ENCODE measurements at regions not wholly inside any gene's neighbourhood (a gene's known extent, or its start where the extent isn't known, plus 50 kb on each side); places are given as distances from the start of the nearest gene placed in this dataset.

DNA sequence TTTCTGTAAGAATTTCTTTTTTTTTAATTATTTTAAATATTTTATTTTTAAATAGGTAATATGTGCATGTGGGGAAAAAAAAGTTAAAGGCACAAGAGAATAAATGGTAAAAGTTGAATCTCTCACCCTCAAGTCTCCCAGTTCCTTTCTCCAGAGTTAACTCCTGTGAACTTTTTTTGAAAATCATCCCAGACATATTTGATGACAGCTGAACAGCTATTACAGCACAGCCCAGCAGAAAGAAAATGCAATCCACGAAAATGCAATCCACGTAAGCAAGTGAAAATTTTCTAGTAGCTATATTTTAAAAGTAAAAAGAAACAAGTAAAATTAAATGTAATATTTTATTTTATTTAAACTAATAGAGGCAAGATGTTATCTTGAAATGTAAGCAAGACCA lies 310.0 kb upstream of the RUNX1 start:
- Mint-ChIP-seq H3K9me3 (ENCODE audit: unreplicated experiment) (peaks cover 4% of the 10 kb centered on the region), H3K4me3 (ENCODE audit: unreplicated experiment) (no peak overlapping the region)

DNA sequence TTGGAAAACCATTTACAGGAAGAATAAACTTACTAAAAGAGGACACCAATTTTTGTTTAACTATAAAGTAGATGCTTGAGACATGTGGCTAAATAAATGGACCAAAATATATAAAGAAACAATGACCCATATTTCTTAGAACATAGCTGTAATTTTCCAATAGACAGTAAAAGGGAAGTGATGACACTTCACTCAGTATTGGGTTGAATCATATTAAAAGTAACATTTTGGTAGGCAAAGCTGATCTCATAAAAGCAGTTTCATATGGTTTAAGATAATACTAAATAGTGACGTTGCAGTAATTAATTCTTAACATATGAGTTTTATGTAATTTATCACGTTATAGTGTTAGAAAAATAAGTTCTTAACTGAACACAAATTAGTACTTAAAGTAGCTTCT lies 308.9 kb upstream of the RUNX1 start:
- TF ChIP-seq, protein P1, sequence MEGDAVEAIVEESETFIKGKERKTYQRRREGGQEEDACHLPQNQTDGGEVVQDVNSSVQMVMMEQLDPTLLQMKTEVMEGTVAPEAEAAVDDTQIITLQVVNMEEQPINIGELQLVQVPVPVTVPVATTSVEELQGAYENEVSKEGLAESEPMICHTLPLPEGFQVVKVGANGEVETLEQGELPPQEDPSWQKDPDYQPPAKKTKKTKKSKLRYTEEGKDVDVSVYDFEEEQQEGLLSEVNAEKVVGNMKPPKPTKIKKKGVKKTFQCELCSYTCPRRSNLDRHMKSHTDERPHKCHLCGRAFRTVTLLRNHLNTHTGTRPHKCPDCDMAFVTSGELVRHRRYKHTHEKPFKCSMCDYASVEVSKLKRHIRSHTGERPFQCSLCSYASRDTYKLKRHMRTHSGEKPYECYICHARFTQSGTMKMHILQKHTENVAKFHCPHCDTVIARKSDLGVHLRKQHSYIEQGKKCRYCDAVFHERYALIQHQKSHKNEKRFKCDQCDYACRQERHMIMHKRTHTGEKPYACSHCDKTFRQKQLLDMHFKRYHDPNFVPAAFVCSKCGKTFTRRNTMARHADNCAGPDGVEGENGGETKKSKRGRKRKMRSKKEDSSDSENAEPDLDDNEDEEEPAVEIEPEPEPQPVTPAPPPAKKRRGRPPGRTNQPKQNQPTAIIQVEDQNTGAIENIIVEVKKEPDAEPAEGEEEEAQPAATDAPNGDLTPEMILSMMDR (IDR thresholded peaks at IDR 0.05; ENCODE audit: partially characterized antibody, unreplicated experiment): no peak
- Mint-ChIP-seq H3K9me3 (ENCODE audit: unreplicated experiment) (peaks cover 2% of the 10 kb centered on the region), H3K4me3 (ENCODE audit: unreplicated experiment) (no peak overlapping the region), H3K27me3 (ENCODE audit: unreplicated experiment) (no peaks in the 10 kb centered on the region), H3K4me1 (ENCODE audit: low read depth, unreplicated experiment) (no peaks in the 10 kb centered on the region), H3K36me3 (ENCODE audit: unreplicated experiment) (no peaks in the 10 kb centered on the region), H3K27ac (ENCODE audit: unreplicated experiment) (no peak overlapping the region)
- no peak for DNase-seq

More for the DNA sequence above, 310.0 kb upstream of the RUNX1 start:
- TF ChIP-seq, protein P1 (IDR thresholded peaks at IDR 0.05; ENCODE audit: partially characterized antibody, unreplicated experiment): no peak
- H3K27ac Mint-ChIP-seq (ENCODE audit: unreplicated experiment): no peak overlapping the region
- no peak for DNase-seq
- no peaks in the 10 kb centered on the region for H3K4me1 Mint-ChIP-seq (ENCODE audit: low read depth, unreplicated experiment)
- no peaks in the 10 kb centered on the region for H3K27me3 Mint-ChIP-seq (ENCODE audit: unreplicated experiment)
- no peaks in the 10 kb centered on the region for H3K36me3 Mint-ChIP-seq (ENCODE audit: unreplicated experiment)

DNA sequence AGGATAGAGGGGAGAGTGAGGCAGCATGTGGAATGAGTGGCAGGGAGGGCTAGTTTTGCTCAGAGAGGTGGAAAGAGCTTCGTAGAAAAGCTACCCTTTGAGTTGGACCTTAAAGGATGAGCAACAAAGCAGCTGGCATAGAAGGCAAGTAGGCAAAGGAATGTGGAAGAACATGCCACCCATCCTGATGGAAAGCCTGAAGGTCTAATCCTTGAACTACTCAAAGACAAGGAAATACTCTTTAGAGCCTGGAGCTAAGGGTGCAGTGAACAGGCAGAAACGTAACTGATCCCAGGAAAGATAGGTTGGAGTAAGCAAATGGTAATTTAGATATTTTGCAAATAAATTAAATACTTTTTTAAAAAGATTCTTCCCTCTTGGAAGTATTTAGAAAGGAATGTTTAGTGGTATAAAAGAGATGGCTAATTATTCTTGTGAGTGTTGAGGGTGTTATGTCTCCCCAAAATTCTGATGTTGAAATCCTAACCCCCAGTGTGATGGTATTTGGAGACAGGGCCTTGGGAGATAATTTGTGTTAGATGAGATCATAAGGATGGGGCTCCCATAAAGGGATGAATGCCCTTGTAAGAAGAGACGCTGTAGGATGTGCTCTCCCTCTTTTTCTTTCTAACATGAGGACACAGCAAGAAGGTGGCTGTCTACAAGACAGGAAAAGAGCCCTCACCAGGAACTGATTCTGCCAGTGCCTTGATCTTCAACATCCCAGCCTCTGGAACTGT lies 308.1 kb upstream of the RUNX1 start:
- H3K4me1 Mint-ChIP-seq (ENCODE audit: low read depth, unreplicated experiment): no peaks in the 10 kb centered on the region
- no peak for DNase-seq
- no peaks in the 10 kb centered on the region for H3K27me3 Mint-ChIP-seq (ENCODE audit: unreplicated experiment)
- no peak overlapping the region for H3K27ac Mint-ChIP-seq (ENCODE audit: unreplicated experiment)
- no peak overlapping the region for H3K4me3 Mint-ChIP-seq (ENCODE audit: unreplicated experiment)
- TF ChIP-seq, protein P1 (IDR thresholded peaks at IDR 0.05; ENCODE audit: partially characterized antibody, unreplicated experiment): no peak
- H3K36me3 Mint-ChIP-seq (ENCODE audit: unreplicated experiment): no peaks in the 10 kb centered on the region
- peaks cover 2% of the 10 kb centered on the region for H3K9me3 Mint-ChIP-seq (ENCODE audit: unreplicated experiment)

DNA sequence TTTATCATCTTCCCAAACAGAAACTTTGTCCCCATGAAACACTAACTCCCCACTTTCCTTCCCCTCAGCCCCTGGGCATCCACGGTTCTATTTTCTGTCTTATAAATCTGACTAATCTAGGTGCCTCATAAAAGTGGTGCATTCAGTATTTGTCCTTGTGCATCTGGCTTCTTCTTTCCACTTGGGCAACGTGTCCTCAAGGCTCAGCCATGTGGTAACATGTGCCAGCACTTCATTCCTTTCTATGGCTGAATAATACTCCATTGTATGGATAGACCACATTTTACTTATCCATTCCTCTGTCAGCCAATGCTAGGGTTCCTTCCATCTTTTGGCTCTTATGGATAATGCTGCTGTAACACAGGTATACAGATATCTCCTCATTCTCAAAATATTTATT lies 305.0 kb upstream of the RUNX1 start:
- Mint-ChIP-seq H3K9me3 (ENCODE audit: unreplicated experiment) (peaks cover 2% of the 10 kb centered on the region), H3K36me3 (ENCODE audit: unreplicated experiment) (no peaks in the 10 kb centered on the region), H3K27me3 (ENCODE audit: unreplicated experiment) (no peaks in the 10 kb centered on the region), H3K4me3 (ENCODE audit: unreplicated experiment) (no peak overlapping the region), H3K4me1 (ENCODE audit: low read depth, unreplicated experiment) (no peaks in the 10 kb centered on the region), H3K27ac (ENCODE audit: unreplicated experiment) (no peak overlapping the region)
- TF ChIP-seq, protein P1 (IDR thresholded peaks at IDR 0.05; ENCODE audit: partially characterized antibody, unreplicated experiment): no peak
- DNase-seq: no peak

DNA sequence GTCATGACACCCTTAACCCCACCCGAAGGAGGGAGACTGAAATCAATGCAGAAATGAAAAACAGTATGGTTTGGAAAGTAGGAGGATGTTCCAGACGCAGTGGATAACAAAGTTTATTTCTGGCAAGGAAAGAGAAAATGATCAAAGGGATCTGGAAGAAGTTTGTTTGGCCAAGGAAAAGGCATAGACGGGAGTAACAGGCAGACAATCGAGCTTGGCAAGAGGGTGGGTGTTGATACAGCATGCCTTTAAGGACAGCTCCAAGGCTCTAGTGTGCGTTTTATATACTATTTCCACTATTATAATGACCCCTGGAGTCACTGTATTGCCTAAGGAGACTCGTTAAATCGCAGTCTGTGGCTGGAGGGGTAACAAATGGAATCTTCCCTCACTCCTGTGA lies 303.7 kb upstream of the RUNX1 start:
- H3K4me3 Mint-ChIP-seq (ENCODE audit: unreplicated experiment): no peak overlapping the region
- no peak for DNase-seq
- no peaks in the 10 kb centered on the region for H3K27me3 Mint-ChIP-seq (ENCODE audit: unreplicated experiment)
- H3K9me3 Mint-ChIP-seq (ENCODE audit: unreplicated experiment): peaks cover 2% of the 10 kb centered on the region
- no peaks in the 10 kb centered on the region for H3K4me1 Mint-ChIP-seq (ENCODE audit: low read depth, unreplicated experiment)
- no peaks in the 10 kb centered on the region for H3K36me3 Mint-ChIP-seq (ENCODE audit: unreplicated experiment)
- H3K27ac Mint-ChIP-seq (ENCODE audit: unreplicated experiment): no peak overlapping the region
- TF ChIP-seq, protein P1 (IDR thresholded peaks at IDR 0.05; ENCODE audit: partially characterized antibody, unreplicated experiment): no peak
